Activated naive CD4-positive, alpha-beta T cell treated with anti-CD3 and anti-CD28 coated beads, Interleukin-2, amount 50 U/mL, for 24 hours (primary cell): ENCODE measurements at regions not wholly inside any gene's neighbourhood (a gene's known extent, or its start where the extent isn't known, plus 50 kb on each side); places are given as distances from the start of the nearest gene placed in this dataset.

Experiments used
- H3K27ac Mint-ChIP-seq: one replicate; pipeline ENCODE4 v1.8.0; 2021; ENCODE audit warnings: mild to moderate bottlenecking, mixed read lengths
- H3K27me3 Mint-ChIP-seq: one replicate; pipeline ENCODE4 v1.8.0; 2021; ENCODE audit warnings: mixed read lengths
- H3K36me3 Mint-ChIP-seq: one replicate; pipeline ENCODE4 v1.8.0; 2021; ENCODE audit warnings: mixed read lengths
- H3K4me1 Mint-ChIP-seq: one replicate; pipeline ENCODE4 v1.8.0; 2021; ENCODE audit warnings: mixed read lengths
- H3K4me3 Mint-ChIP-seq: one replicate; pipeline ENCODE4 v1.8.0; 2021; ENCODE audit warnings: mild to moderate bottlenecking, mixed read lengths
- H3K9me3 Mint-ChIP-seq: one replicate; pipeline ENCODE4 v1.8.0; 2021; ENCODE audit warnings: mixed read lengths

- Mint-ChIP-seq H3K4me3 (no peak overlapping the region), H3K27me3 (no peaks in the 10 kb centered on the region), H3K36me3 (no peaks in the 10 kb centered on the region), H3K4me1 (no peaks in the 10 kb centered on the region), H3K9me3 (peaks cover 11% of the 10 kb centered on the region), H3K27ac (no peak overlapping the region)
Observed at GRCh38 chr4:106670976-106671375, 302.4 kb upstream of the GIMD1 start.

GRCh38 chr4:106659371-106659770 lies 290.8 kb upstream of the GIMD1 start:
- H3K4me1 Mint-ChIP-seq: no peaks in the 10 kb centered on the region
- no peaks in the 10 kb centered on the region for H3K27me3 Mint-ChIP-seq
- H3K4me3 Mint-ChIP-seq: no peak overlapping the region
- no peaks in the 10 kb centered on the region for H3K36me3 Mint-ChIP-seq
- H3K27ac Mint-ChIP-seq: no peak overlapping the region
- H3K9me3 Mint-ChIP-seq: no peaks in the 10 kb centered on the region

- H3K36me3 Mint-ChIP-seq: no peaks in the 10 kb centered on the region
- H3K27ac Mint-ChIP-seq: no peak overlapping the region
- no peaks in the 10 kb centered on the region for H3K27me3 Mint-ChIP-seq
- H3K4me3 Mint-ChIP-seq: no peak overlapping the region
- no peaks in the 10 kb centered on the region for H3K4me1 Mint-ChIP-seq
- no peaks in the 10 kb centered on the region for H3K9me3 Mint-ChIP-seq
Observed at GRCh38 chr4:106652095-106652494, 283.5 kb upstream of the GIMD1 start.

- Mint-ChIP-seq H3K4me3 (no peak overlapping the region), H3K4me1 (no peaks in the 10 kb centered on the region), H3K36me3 (no peaks in the 10 kb centered on the region), H3K27me3 (no peaks in the 10 kb centered on the region), H3K9me3 (no peaks in the 10 kb centered on the region), H3K27ac (no peak overlapping the region)
Observed at GRCh38 chr4:106650701-106651100, 282.1 kb upstream of the GIMD1 start.

GRCh38 chr4:106647451-106647850 lies 278.9 kb upstream of the GIMD1 start:
- Mint-ChIP-seq H3K4me3 (no peak overlapping the region), H3K36me3 (no peaks in the 10 kb centered on the region), H3K4me1 (no peaks in the 10 kb centered on the region), H3K9me3 (peaks cover 12% of the 10 kb centered on the region), H3K27me3 (no peaks in the 10 kb centered on the region), H3K27ac (no peak overlapping the region)

- H3K4me3 Mint-ChIP-seq: no peak overlapping the region
- no peak overlapping the region for H3K27ac Mint-ChIP-seq
- H3K4me1 Mint-ChIP-seq: no peaks in the 10 kb centered on the region
- H3K27me3 Mint-ChIP-seq: no peaks in the 10 kb centered on the region
- no peaks in the 10 kb centered on the region for H3K36me3 Mint-ChIP-seq
- peaks cover 12% of the 10 kb centered on the region for H3K9me3 Mint-ChIP-seq
Observed at GRCh38 chr4:106629268-106629625, 260.7 kb upstream of the GIMD1 start.

GRCh38 chr4:106628586-106629267 lies 260.1 kb upstream of the GIMD1 start:
- Mint-ChIP-seq H3K27ac (no peak overlapping the region), H3K36me3 (no peaks in the 10 kb centered on the region), H3K9me3 (peaks cover 12% of the 10 kb centered on the region), H3K4me3 (no peak overlapping the region), H3K4me1 (no peaks in the 10 kb centered on the region), H3K27me3 (no peaks in the 10 kb centered on the region)

- Mint-ChIP-seq H3K27me3 (no peaks in the 10 kb centered on the region), H3K36me3 (no peaks in the 10 kb centered on the region), H3K4me3 (no peak overlapping the region)
Observed at GRCh38 chr4:106627051-106627450, 258.5 kb upstream of the GIMD1 start.

GRCh38 chr4:106624671-106625070 lies 256.1 kb upstream of the GIMD1 start:
- no peak overlapping the region for H3K4me3 Mint-ChIP-seq
- H3K27ac Mint-ChIP-seq: no peak overlapping the region
- H3K4me1 Mint-ChIP-seq: no peaks in the 10 kb centered on the region
- peaks cover 4% of the 10 kb centered on the region for H3K9me3 Mint-ChIP-seq
- H3K36me3 Mint-ChIP-seq: no peaks in the 10 kb centered on the region
- H3K27me3 Mint-ChIP-seq: no peaks in the 10 kb centered on the region

More at GRCh38 chr4:106627051-106627450, 258.5 kb upstream of the GIMD1 start:
- Mint-ChIP-seq H3K27ac (no peak overlapping the region), H3K4me1 (no peaks in the 10 kb centered on the region), H3K9me3 (peaks cover 8% of the 10 kb centered on the region)

- Mint-ChIP-seq H3K4me1 (no peaks in the 10 kb centered on the region), H3K4me3 (no peak overlapping the region), H3K27ac (no peak overlapping the region), H3K36me3 (no peaks in the 10 kb centered on the region), H3K9me3 (no peaks in the 10 kb centered on the region), H3K27me3 (peaks cover 2% of the 10 kb centered on the region)
Observed at GRCh38 chr4:106618956-106619355, 250.4 kb upstream of the GIMD1 start.

- Mint-ChIP-seq H3K9me3 (no peaks in the 10 kb centered on the region), H3K27me3 (peaks cover 2% of the 10 kb centered on the region), H3K27ac (no peak overlapping the region), H3K36me3 (no peaks in the 10 kb centered on the region), H3K4me1 (no peaks in the 10 kb centered on the region), H3K4me3 (no peak overlapping the region)
Observed at GRCh38 chr4:106615961-106616360, 247.4 kb upstream of the GIMD1 start.

- H3K27ac Mint-ChIP-seq: no peak overlapping the region
- H3K27me3 Mint-ChIP-seq: peaks cover 2% of the 10 kb centered on the region
- no peak overlapping the region for H3K4me3 Mint-ChIP-seq
- no peaks in the 10 kb centered on the region for H3K9me3 Mint-ChIP-seq
- H3K36me3 Mint-ChIP-seq: no peaks in the 10 kb centered on the region
- H3K4me1 Mint-ChIP-seq: no peaks in the 10 kb centered on the region
Observed at GRCh38 chr4:106615410-106615945, 246.9 kb upstream of the GIMD1 start.

GRCh38 chr4:106614441-106614840 lies 245.9 kb upstream of the GIMD1 start:
- Mint-ChIP-seq H3K4me3 (no peak overlapping the region), H3K36me3 (no peaks in the 10 kb centered on the region), H3K27ac (no peak overlapping the region), H3K9me3 (no peaks in the 10 kb centered on the region), H3K4me1 (no peaks in the 10 kb centered on the region), H3K27me3 (peaks cover 2% of the 10 kb centered on the region)

GRCh38 chr4:106609917-106610316 lies 241.3 kb upstream of the GIMD1 start:
- Mint-ChIP-seq H3K9me3 (no peaks in the 10 kb centered on the region), H3K4me3 (no peak overlapping the region), H3K4me1 (no peaks in the 10 kb centered on the region), H3K36me3 (no peaks in the 10 kb centered on the region), H3K27me3 (no peaks in the 10 kb centered on the region), H3K27ac (no peak overlapping the region)

- Mint-ChIP-seq H3K36me3 (no peaks in the 10 kb centered on the region), H3K9me3 (no peaks in the 10 kb centered on the region), H3K4me3 (no peak overlapping the region), H3K27me3 (no peaks in the 10 kb centered on the region), H3K4me1 (no peaks in the 10 kb centered on the region), H3K27ac (no peak overlapping the region)
Observed at GRCh38 chr4:106607558-106607957, 239.0 kb upstream of the GIMD1 start.

- H3K9me3 Mint-ChIP-seq: no peaks in the 10 kb centered on the region
- H3K4me1 Mint-ChIP-seq: no peaks in the 10 kb centered on the region
- no peaks in the 10 kb centered on the region for H3K27me3 Mint-ChIP-seq
- H3K27ac Mint-ChIP-seq: no peak overlapping the region
- H3K4me3 Mint-ChIP-seq: no peak overlapping the region
- H3K36me3 Mint-ChIP-seq: no peaks in the 10 kb centered on the region
Observed at GRCh38 chr4:106604319-106605051, 235.9 kb upstream of the GIMD1 start.
